Fibroblast of lung (primary cell): ENCODE measurements at regions not wholly inside any gene's neighbourhood (a gene's known extent, or its start where the extent isn't known, plus 50 kb on each side); places are given as distances from the start of the nearest gene placed in this dataset.

Experiments used
- CTCF ChIP-seq, 2 donors: IDR thresholded peaks in 1 of 2; conservative IDR thresholded peaks in 1 of 2; 1 replicate in 1 of 2; 2 replicates in 1 of 2; pipeline ENCODE4 v1.5.1; 2011 to 2012; ENCODE audit warnings: low read length in 2 of 2, control low read depth in 1 of 2, inconsistent platforms in 1 of 2, low read depth in 1 of 2, mild to moderate bottlenecking in 1 of 2
- EZH2 ChIP-seq: IDR thresholded peaks from 2 replicates; pipeline ENCODE4 v1.5.1; 2012; ENCODE audit warnings: low read length, control low read depth, mild to moderate bottlenecking; ENCODE audit errors: missing control alignments

GRCh38 chr2:72024451-72025175 lies 123.0 kb downstream of the CYP26B1 start:
- TF ChIP-seq CTCF (conservative IDR thresholded peaks at IDR 0.05 in 1 of 2, IDR thresholded peaks at IDR 0.05 in 1 of 2; ENCODE audit: low read depth in 1 of 2, low read length in 2 of 2) = no peak
- TF ChIP-seq EZH2 = no peak
